Renal cortex interstitium (tissue), 11 donors: ENCODE measurements at regions not wholly inside any gene's neighbourhood (a gene's known extent, or its start where the extent isn't known, plus 50 kb on each side); places are given as distances from the start of the nearest gene placed in this dataset.

Experiments used
- DNase-seq, 11 donors: peaks; one replicate each; pipeline ENCODE4 v3.0.0-alpha.2; 2013; ENCODE audit warnings: low read depth in 9 of 11, low spot score in 4 of 11; ENCODE audit errors: extremely low read depth in 1 of 11

DNA sequence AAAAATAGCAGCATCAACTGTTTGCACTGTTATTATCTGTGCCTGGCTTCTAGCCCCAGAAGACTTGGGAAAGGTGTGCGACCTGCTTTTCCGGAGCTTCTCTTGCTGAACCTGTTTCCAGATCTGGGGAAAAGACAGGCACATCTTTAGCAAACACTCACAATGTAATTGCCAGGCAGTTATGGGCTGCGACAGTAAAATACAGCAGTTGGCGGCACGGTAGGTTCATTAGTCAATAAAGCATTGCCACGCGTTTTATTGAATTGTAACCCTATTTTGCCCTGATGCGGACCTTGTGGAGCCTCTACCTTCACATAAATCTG, 223.7 kb upstream of the TSHZ3 start:
- no peak for DNase-seq

GRCh38 chr19:31574251-31574973, 225.2 kb upstream of the TSHZ3 start:
- no peak for DNase-seq

- no peak for DNase-seq
These were observed 226.7 kb upstream of the TSHZ3 start for GRCh38 chr19:31575846-31576335.

- DNase-seq = no peak
These were observed 229.1 kb upstream of the TSHZ3 start for GRCh38 chr19:31578326-31578725.

- DNase-seq = peak in 8 of 11 donors; percentile 18 to 61 (median 41)
These were observed 233.9 kb upstream of the TSHZ3 start for GRCh38 chr19:31583148-31583547.

- DNase-seq = no peak
These were observed 237.0 kb upstream of the TSHZ3 start for GRCh38 chr19:31586282-31586681.

DNA sequence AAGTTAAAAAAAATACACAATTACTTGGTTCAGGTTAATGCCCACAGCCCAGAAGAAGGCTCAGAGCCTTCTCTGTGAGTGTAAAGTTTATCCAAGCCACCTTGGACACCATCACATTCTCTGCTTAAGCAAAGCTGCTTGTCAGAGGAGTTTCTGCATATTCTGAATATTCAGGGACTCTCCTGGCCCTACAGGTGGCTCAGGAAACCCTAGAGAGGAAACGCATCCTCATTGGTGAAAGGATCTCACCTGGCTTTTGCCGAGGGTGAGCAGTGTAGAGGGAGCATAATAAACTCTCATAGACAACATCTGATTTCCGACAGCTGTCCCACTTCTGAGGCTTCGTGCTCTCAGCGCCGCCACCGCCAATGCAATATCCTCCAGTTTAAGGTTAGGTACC, 239.9 kb upstream of the TSHZ3 start:
- no peak for DNase-seq

- no peak for DNase-seq
These were observed 242.0 kb upstream of the TSHZ3 start for GRCh38 chr19:31591258-31591657.

- DNase-seq = no peak
These were observed 243.2 kb upstream of the TSHZ3 start for GRCh38 chr19:31592456-31592855.

- no peak for DNase-seq
These were observed 245.5 kb upstream of the TSHZ3 start for GRCh38 chr19:31594701-31595100.

- DNase-seq = no peak
These were observed 246.3 kb upstream of the TSHZ3 start for GRCh38 chr19:31595521-31595920.

DNA sequence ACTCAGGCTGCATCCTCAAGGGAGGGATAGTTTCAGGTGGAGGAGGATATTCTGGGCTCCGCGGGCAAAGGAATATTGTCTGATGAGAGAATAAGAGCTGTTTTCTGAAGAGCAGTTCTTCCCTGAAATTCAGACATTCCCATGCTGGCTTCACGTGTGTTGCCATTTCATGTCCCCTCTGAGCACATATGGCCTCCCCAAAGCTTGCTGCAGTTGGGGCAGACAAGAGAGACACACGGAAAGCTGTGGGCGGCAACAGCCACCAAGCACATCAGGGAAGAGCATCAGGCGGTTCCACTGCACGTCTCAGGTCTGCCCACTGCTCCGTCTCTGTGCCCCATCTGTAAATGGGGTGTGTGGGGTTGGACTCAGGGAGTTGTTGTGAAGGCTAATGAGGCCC, 247.5 kb upstream of the TSHZ3 start:
- DNase-seq = no peak

DNA sequence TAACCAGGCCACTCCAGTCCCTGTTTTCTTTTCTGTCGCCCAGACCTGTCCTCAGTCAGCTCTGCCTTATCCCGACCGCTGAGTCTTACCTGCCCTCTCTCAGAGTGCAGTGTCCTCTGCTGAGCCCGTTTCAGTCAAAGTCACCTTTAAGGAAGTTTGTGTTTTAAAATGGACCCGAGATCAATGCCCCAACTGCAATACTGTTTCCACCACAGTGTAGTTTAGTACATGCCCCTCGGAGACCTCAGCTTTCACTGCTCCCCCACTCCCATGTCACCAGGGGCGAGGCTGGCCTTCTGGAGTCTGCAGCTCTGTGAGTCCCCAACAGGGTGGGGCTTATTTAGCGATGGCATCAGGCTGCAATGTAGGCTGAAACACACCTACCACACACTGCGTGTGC, 248.4 kb upstream of the TSHZ3 start:
- DNase-seq = no peak

- no peak for DNase-seq
These were observed 249.5 kb upstream of the TSHZ3 start for GRCh38 chr19:31598730-31599238.

DNA sequence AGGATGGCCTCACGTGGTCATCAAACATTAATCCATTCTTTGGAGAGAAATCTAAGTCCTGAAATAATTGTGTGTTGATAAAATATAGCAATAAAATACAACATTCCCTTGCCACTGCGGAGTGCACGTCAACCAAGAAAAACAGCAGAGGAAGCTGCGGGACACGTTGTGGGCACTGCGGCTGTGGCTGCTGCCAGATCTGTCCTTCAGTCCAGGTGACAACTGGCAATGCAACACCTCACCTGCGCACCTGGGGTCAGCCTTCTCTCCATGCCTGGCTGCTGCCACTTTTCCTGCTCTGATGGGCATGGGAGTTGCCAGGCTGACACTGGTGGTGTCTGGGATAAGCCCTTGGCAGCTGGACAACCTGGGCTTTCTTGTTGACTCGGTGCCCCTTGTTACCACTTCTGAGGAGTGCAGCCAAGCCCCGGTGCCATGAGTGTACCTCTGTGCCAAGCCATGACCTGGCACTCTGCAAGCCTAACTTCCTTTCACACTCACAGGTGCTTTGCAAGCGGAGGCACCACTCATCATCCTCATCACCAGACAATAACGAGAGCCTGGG, 251.6 kb upstream of the TSHZ3 start:
- DNase-seq = no peak

GRCh38 chr19:31601855-31602254, 252.6 kb upstream of the TSHZ3 start:
- DNase-seq = no peak

DNA sequence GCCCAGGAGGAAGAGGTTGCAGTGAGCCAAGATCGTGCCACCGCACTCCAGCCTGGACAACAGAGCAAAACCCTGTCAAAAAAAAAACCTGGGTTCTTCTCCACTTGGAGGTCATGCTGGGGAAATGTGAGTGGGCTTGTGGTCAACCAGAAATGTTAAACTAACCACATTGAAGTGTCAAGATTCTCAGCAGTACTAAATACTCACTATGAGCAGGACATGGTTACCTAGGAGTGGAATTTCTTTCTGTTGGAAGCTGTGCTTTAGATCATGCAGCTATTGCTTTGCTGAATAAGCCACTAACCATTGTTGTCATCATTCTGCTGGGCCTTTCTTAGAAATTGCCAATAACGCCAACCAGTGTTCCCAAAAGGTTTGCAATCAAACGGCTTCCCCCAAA, 253.3 kb upstream of the TSHZ3 start:
- no peak for DNase-seq

- DNase-seq = no peak
These were observed 255.3 kb upstream of the TSHZ3 start for GRCh38 chr19:31604493-31605040.

GRCh38 chr19:31610018-31610417, 260.8 kb upstream of the TSHZ3 start:
- no peak for DNase-seq

- DNase-seq = no peak
These were observed 262.0 kb upstream of the TSHZ3 start for GRCh38 chr19:31611046-31611877.
